PC-3 (cell line): ENCODE measurements at regions not wholly inside any gene's neighbourhood (a gene's known extent, or its start where the extent isn't known, plus 50 kb on each side); places are given as distances from the start of the nearest gene placed in this dataset.

Experiments
- EZH2 ChIP-seq: fragments of 300-600 bp; sonication (generic); IDR thresholded peaks from one replicate; pipeline ENCODE4 v1.6.1; 2017; ENCODE audit warnings: antibody characterized with exemption, mild to moderate bottlenecking, low read length; ENCODE audit not compliant: unreplicated experiment
- TF ChIP-seq, protein P1 (sequence below): fragments of 300-600 bp; sonication (generic); conservative IDR thresholded peaks from 2 replicates; pipeline ENCODE4 v1.5.1; 2017; ENCODE audit warnings: antibody characterized with exemption, low read depth, mild to moderate bottlenecking, low read length

DNA sequence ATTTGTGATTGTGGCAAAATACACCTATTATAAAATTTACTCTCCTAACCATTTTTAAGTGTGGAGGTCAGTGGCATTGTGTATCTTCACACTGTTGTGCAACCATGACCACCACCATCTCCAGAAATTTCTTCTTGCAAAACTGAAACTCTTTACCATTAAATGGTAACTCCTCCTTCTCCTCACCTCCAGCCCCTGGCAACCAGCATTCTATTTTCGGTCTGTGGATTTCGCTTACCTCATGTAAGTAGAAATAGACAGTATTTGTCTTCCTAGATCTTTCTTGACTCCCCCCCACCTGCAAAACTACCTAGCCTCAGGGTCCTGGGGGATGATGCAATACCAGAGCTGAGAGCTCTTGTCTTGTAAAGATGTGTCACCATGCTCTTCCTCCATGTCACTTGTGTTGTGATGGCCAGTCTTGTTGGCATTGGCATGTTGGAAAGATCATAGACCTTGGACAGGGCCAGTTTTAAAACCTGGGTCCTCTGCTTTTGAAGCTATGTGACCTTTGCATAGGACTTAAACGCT is 71.1 kb upstream of the EMX2 start:
- TF ChIP-seq EZH2, result no peak
- TF ChIP-seq, protein P1, sequence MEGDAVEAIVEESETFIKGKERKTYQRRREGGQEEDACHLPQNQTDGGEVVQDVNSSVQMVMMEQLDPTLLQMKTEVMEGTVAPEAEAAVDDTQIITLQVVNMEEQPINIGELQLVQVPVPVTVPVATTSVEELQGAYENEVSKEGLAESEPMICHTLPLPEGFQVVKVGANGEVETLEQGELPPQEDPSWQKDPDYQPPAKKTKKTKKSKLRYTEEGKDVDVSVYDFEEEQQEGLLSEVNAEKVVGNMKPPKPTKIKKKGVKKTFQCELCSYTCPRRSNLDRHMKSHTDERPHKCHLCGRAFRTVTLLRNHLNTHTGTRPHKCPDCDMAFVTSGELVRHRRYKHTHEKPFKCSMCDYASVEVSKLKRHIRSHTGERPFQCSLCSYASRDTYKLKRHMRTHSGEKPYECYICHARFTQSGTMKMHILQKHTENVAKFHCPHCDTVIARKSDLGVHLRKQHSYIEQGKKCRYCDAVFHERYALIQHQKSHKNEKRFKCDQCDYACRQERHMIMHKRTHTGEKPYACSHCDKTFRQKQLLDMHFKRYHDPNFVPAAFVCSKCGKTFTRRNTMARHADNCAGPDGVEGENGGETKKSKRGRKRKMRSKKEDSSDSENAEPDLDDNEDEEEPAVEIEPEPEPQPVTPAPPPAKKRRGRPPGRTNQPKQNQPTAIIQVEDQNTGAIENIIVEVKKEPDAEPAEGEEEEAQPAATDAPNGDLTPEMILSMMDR, result no peak
